Neural progenitor cell (in vitro differentiated cells): ENCODE measurements at regions not wholly inside any gene's neighbourhood (a gene's known extent, or its start where the extent isn't known, plus 50 kb on each side); places are given as distances from the start of the nearest gene placed in this dataset.

Source experiments
- CTCF ChIP-seq: fragments of 200-600 bp; sonication (generic); IDR thresholded peaks from 2 replicates; pipeline ENCODE4 v1.5.1; 2017; ENCODE audit warnings: antibody characterized with exemption, mild to moderate bottlenecking
- EZH2 ChIP-seq: fragments of 200-600 bp; sonication (generic); IDR thresholded peaks from 2 replicates; pipeline ENCODE4 v1.6.1; 2017; ENCODE audit warnings: antibody characterized with exemption, mild to moderate bottlenecking, moderate library complexity

- TF ChIP-seq EZH2 (no peak), CTCF (no peak)
Observed at GRCh38 chr17:68763562-68763961, 162.4 kb upstream of the FAM20A start.
